HAP-1 (cell line): ENCODE measurements at regions not wholly inside any gene's neighbourhood (a gene's known extent, or its start where the extent isn't known, plus 50 kb on each side); places are given as distances from the start of the nearest gene placed in this dataset.

Experiments used
- DNase-seq, 2 experiments: peaks; one replicate each; pipeline ENCODE4 v3.0.0-alpha.2; 2016 to 2020; ENCODE audit warnings: low spot score in 2 of 2
- H3K27me3 ChIP-seq: fragments of 250-450 bp; sonication (Bioruptor Pico); 2 replicates; pipeline ENCODE4 v1.5.1; 2020; ENCODE audit warnings: low read depth, mild to moderate bottlenecking, moderate library complexity
- H3K36me3 ChIP-seq: fragments of 250-450 bp; sonication (Bioruptor Pico); replicated peaks from 2 replicates; pipeline ENCODE4 v1.5.1; 2020; ENCODE audit warnings: mild to moderate bottlenecking
- H3K4me1 ChIP-seq: fragments of 250-450 bp; sonication (Bioruptor Pico); 2 replicates; pipeline ENCODE4 v1.5.1; 2020; ENCODE audit warnings: mild to moderate bottlenecking
- H3K4me3 ChIP-seq: fragments of 250-450 bp; sonication (Bioruptor Pico); 2 replicates; pipeline ENCODE4 v1.5.1; 2020; ENCODE audit warnings: mild to moderate bottlenecking, moderate library complexity
- H3K9me3 ChIP-seq: fragments of 250-450 bp; sonication (Bioruptor Pico); 2 replicates; pipeline ENCODE4 v1.5.1; 2020; ENCODE audit warnings: mild to moderate bottlenecking, moderate library complexity
- in situ Hi-C: fragments of 300-500 bp; cut with MboI; formaldehyde crosslinking; loops from 3 replicates; pipeline ENCODE4 v1.14.3; 2020; ENCODE audit warnings: low sequenced_read_pairs, inconsistent platforms, mixed read lengths

GRCh38 chr10:120993089-120993488 is 141.9 kb downstream of the WDR11 start:
- H3K36me3 ChIP-seq, result no peaks in the 10 kb centered on the region
- H3K27me3 ChIP-seq, result no peaks in the 10 kb centered on the region
- peaks cover 14% of the 10 kb centered on the region for H3K9me3 ChIP-seq
- H3K4me1 ChIP-seq, result 0 out of 2 replicates have a peak, but pooled peaks cover 4% of the 10 kb centered on the region
- H3K4me3 ChIP-seq, result no peak overlapping the region
- in situ Hi-C loops, result no loop called here
- DNase-seq, result no peak

GRCh38 chr10:120995768-120996167 is 144.6 kb downstream of the WDR11 start:
- H3K4me1 ChIP-seq, result 0 out of 2 replicates have a peak, but pooled peaks cover 4% of the 10 kb centered on the region
- no peaks in the 10 kb centered on the region for H3K27me3 ChIP-seq
- in situ Hi-C loops, result no loop called here
- H3K4me3 ChIP-seq, result no peak overlapping the region
- peaks cover 4% of the 10 kb centered on the region; the same call in 1 of the 2 replicates for H3K9me3 ChIP-seq
- no peak for DNase-seq
- no peaks in the 10 kb centered on the region for H3K36me3 ChIP-seq

GRCh38 chr10:120996456-120997034 is 145.4 kb downstream of the WDR11 start:
- no peaks in the 10 kb centered on the region for H3K27me3 ChIP-seq
- H3K36me3 ChIP-seq, result no peaks in the 10 kb centered on the region
- in situ Hi-C loops, result no loop called here
- no peak for DNase-seq
- H3K4me1 ChIP-seq, result 0 out of 2 replicates have a peak, but pooled peaks cover 4% of the 10 kb centered on the region
- no peaks in the 10 kb centered on the region for H3K9me3 ChIP-seq
- no peak overlapping the region for H3K4me3 ChIP-seq

GRCh38 chr10:120997313-120997712 is 146.2 kb downstream of the WDR11 start:
- H3K27me3 ChIP-seq, result no peaks in the 10 kb centered on the region
- H3K4me1 ChIP-seq, result 0 out of 2 replicates have a peak, but pooled peaks cover 4% of the 10 kb centered on the region
- in situ Hi-C loops, result no loop called here
- no peak overlapping the region for H3K4me3 ChIP-seq
- H3K9me3 ChIP-seq, result no peaks in the 10 kb centered on the region
- DNase-seq, result no peak
- no peaks in the 10 kb centered on the region for H3K36me3 ChIP-seq

- no peaks in the 10 kb centered on the region for H3K27me3 ChIP-seq
Observed at GRCh38 chr10:120997756-120998155, 146.6 kb downstream of the WDR11 start.

GRCh38 chr10:120998251-120998650 is 147.1 kb downstream of the WDR11 start:
- in situ Hi-C loops, result no loop called here

More at GRCh38 chr10:120997756-120998155, 146.6 kb downstream of the WDR11 start:
- H3K9me3 ChIP-seq, result no peaks in the 10 kb centered on the region
- no peak overlapping the region for H3K4me3 ChIP-seq
- DNase-seq, result no peak
- H3K36me3 ChIP-seq, result no peaks in the 10 kb centered on the region
- H3K4me1 ChIP-seq, result 0 out of 2 replicates have a peak, but pooled peaks cover 3% of the 10 kb centered on the region
- in situ Hi-C loops, result no loop called here

GRCh38 chr10:120998782-120999285 is 147.7 kb downstream of the WDR11 start:
- Histone ChIP-seq H3K4me3 (no peak overlapping the region), H3K27me3 (no peaks in the 10 kb centered on the region), H3K9me3 (no peaks in the 10 kb centered on the region), H3K36me3 (no peaks in the 10 kb centered on the region), H3K4me1 (no peaks in the 10 kb centered on the region)
- no peak for DNase-seq
- in situ Hi-C loops, result no loop called here

More at GRCh38 chr10:120998251-120998650, 147.1 kb downstream of the WDR11 start:
- Histone ChIP-seq H3K4me3 (no peak overlapping the region), H3K4me1 (no peaks in the 10 kb centered on the region), H3K27me3 (no peaks in the 10 kb centered on the region), H3K36me3 (no peaks in the 10 kb centered on the region), H3K9me3 (no peaks in the 10 kb centered on the region)
- DNase-seq, result no peak

- H3K4me3 ChIP-seq, result no peak overlapping the region
- in situ Hi-C loops, result no loop called here
- no peak for DNase-seq
- H3K27me3 ChIP-seq, result no peaks in the 10 kb centered on the region
- H3K4me1 ChIP-seq, result no peaks in the 10 kb centered on the region
- no peaks in the 10 kb centered on the region for H3K36me3 ChIP-seq
- no peaks in the 10 kb centered on the region; the same call in 1 of the 2 replicates for H3K9me3 ChIP-seq
Observed at GRCh38 chr10:120999868-121000267, 148.7 kb downstream of the WDR11 start.

GRCh38 chr10:121002586-121003205 is 151.5 kb downstream of the WDR11 start:
- no peaks in the 10 kb centered on the region for H3K4me1 ChIP-seq
- no peak for DNase-seq
- H3K9me3 ChIP-seq, result peaks cover 15% of the 10 kb centered on the region
- in situ Hi-C loops, result no loop called here
- no peak overlapping the region for H3K4me3 ChIP-seq
- H3K27me3 ChIP-seq, result no peaks in the 10 kb centered on the region
- no peaks in the 10 kb centered on the region for H3K36me3 ChIP-seq

- peaks cover 15% of the 10 kb centered on the region for H3K9me3 ChIP-seq
- DNase-seq, result no peak
- in situ Hi-C loops, result no loop called here
Observed at GRCh38 chr10:121005948-121006587, 154.9 kb downstream of the WDR11 start.

GRCh38 chr10:121007264-121007663 is 156.1 kb downstream of the WDR11 start:
- Histone ChIP-seq H3K27me3 (no peaks in the 10 kb centered on the region), H3K36me3 (no peaks in the 10 kb centered on the region), H3K4me1 (no peaks in the 10 kb centered on the region), H3K4me3 (no peak overlapping the region), H3K9me3 (peaks cover 15% of the 10 kb centered on the region)
- in situ Hi-C loops, result no loop called here
- no peak for DNase-seq

More at GRCh38 chr10:121005948-121006587, 154.9 kb downstream of the WDR11 start:
- Histone ChIP-seq H3K36me3 (no peaks in the 10 kb centered on the region), H3K4me1 (no peaks in the 10 kb centered on the region), H3K4me3 (no peak overlapping the region), H3K27me3 (no peaks in the 10 kb centered on the region)

- Histone ChIP-seq H3K4me3 (no peak overlapping the region), H3K9me3 (no peaks in the 10 kb centered on the region), H3K4me1 (no peaks in the 10 kb centered on the region), H3K36me3 (no peaks in the 10 kb centered on the region), H3K27me3 (no peaks in the 10 kb centered on the region)
- in situ Hi-C loops, result no loop called here
- no peak for DNase-seq
Observed at GRCh38 chr10:121015916-121016315, 164.8 kb downstream of the WDR11 start.

- H3K9me3 ChIP-seq, result no peaks in the 10 kb centered on the region
- H3K4me3 ChIP-seq, result no peak overlapping the region
- in situ Hi-C loops, result no loop called here
- H3K36me3 ChIP-seq, result no peaks in the 10 kb centered on the region
- H3K4me1 ChIP-seq, result no peaks in the 10 kb centered on the region; the same call in 1 of the 2 replicates
- DNase-seq, result no peak
- H3K27me3 ChIP-seq, result no peaks in the 10 kb centered on the region
Observed at GRCh38 chr10:121024905-121025584, 173.9 kb downstream of the WDR11 start.
